DND-41 (cell line): ENCODE measurements at regions not wholly inside any gene's neighbourhood (a gene's known extent, or its start where the extent isn't known, plus 50 kb on each side); places are given as distances from the start of the nearest gene placed in this dataset.

Experiments used
- CTCF ChIP-seq: IDR thresholded peaks from 2 replicates; pipeline ENCODE4 v1.5.1; 2012; ENCODE audit warnings: borderline replicate concordance, low read length, moderate library complexity, mild to moderate bottlenecking; ENCODE audit not compliant: poor library complexity, severe bottlenecking; ENCODE audit errors: extremely low read depth
- EZH2 ChIP-seq: IDR thresholded peaks from 3 replicates; pipeline ENCODE4 v1.6.1; 2012; ENCODE audit warnings: borderline replicate concordance, low read depth, mild to moderate bottlenecking, moderate library complexity, low read length, inconsistent platforms; ENCODE audit not compliant: severe bottlenecking

GRCh38 chr5:98042961-98043360 is 730.5 kb upstream of the RGMB start:
- TF ChIP-seq CTCF (no peak), EZH2 (no peak)
